ENCODE measurements at regions not wholly inside any gene's neighbourhood (a gene's known extent, or its start where the extent isn't known, plus 50 kb on each side); places are given as distances from the start of the nearest gene placed in this dataset.

DNA sequence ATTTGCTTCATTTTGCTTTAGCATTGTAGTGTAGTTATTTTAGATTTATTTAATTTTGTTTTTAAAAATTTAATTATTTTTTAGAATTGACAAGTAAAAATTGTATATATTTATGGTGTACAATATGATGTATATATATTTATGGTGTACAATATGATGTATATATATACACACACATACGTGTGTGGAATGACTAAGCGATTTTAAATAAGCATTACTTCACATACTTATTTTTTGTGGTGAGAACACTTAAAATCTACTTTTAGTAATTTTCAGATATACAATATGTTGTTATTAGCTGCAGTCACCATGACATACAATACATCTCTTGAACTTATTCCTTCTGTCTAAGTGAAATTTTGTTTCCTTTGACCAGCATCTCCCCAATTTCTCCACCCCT is 172.9 kb downstream of the SPRY1 start:
- no peak for TF ChIP-seq CTCF (IDR thresholded peaks at IDR 0.05; ENCODE audit: low read length)
- TF ChIP-seq EZH2 (IDR thresholded peaks at IDR 0.05; ENCODE audit: borderline replicate concordance, low read length) = no peak
- no peaks in the 10 kb centered on the region for H3K27me3 ChIP-seq (ENCODE audit: insufficient read depth, low read length)

GRCh38 chr4:123573866-123574508 is 177.4 kb downstream of the SPRY1 start:
- H3K27ac ChIP-seq (ENCODE audit: low read depth, low read length, poor library complexity, severe bottlenecking) = no peak overlapping the region
- no peaks in the 10 kb centered on the region for H4K20me1 ChIP-seq (ENCODE audit: insufficient read depth, low read length)
- H3K9me3 ChIP-seq (ENCODE audit: low read length) = no peaks in the 10 kb centered on the region
- H3K9ac ChIP-seq (ENCODE audit: low read length) = no peak overlapping the region
- H3F3A ChIP-seq (ENCODE audit: insufficient read depth, low read length) = no peaks in the 10 kb centered on the region
- H3K4me1 ChIP-seq (ENCODE audit: insufficient read depth, low read length, severe bottlenecking) = peaks cover 7% of the 10 kb centered on the region
- H3K4me2 ChIP-seq (ENCODE audit: low read length) = no peak overlapping the region
- H3K27me3 ChIP-seq (ENCODE audit: insufficient read depth, low read length) = no peaks in the 10 kb centered on the region
- H3K79me2 ChIP-seq (ENCODE audit: insufficient read depth, low read length) = no peaks in the 10 kb centered on the region
- H3K4me3 ChIP-seq (ENCODE audit: low read depth, low read length, poor library complexity, severe bottlenecking) = no peak overlapping the region
- H3K9me2 ChIP-seq (ENCODE audit: low read depth, low read length) = no peaks in the 10 kb centered on the region
- H2AFZ ChIP-seq (ENCODE audit: low read length) = no peak overlapping the region
- TF ChIP-seq EZH2 (IDR thresholded peaks at IDR 0.05; ENCODE audit: borderline replicate concordance, low read length) (no peak), CTCF (IDR thresholded peaks at IDR 0.05; ENCODE audit: low read length) (no peak)
- H3K36me3 ChIP-seq (ENCODE audit: insufficient read depth, low read length) = no peaks in the 10 kb centered on the region

More for the DNA sequence above, 172.9 kb downstream of the SPRY1 start:
- Histone ChIP-seq H3K4me3 (ENCODE audit: low read depth, low read length, poor library complexity, severe bottlenecking) (no peak overlapping the region), H3K79me2 (ENCODE audit: insufficient read depth, low read length) (no peaks in the 10 kb centered on the region), H3K27ac (ENCODE audit: low read depth, low read length, poor library complexity, severe bottlenecking) (no peak overlapping the region), H2AFZ (ENCODE audit: low read length) (no peak overlapping the region; the same call in 1 of the 2 replicates), H4K20me1 (ENCODE audit: insufficient read depth, low read length) (no peaks in the 10 kb centered on the region), H3F3A (ENCODE audit: insufficient read depth, low read length) (no peaks in the 10 kb centered on the region), H3K9me2 (ENCODE audit: low read depth, low read length) (no peaks in the 10 kb centered on the region), H3K9ac (ENCODE audit: low read length) (no peak overlapping the region), H3K4me2 (ENCODE audit: low read length) (no peak overlapping the region), H3K9me3 (ENCODE audit: low read length) (no peaks in the 10 kb centered on the region), H3K36me3 (ENCODE audit: insufficient read depth, low read length) (no peaks in the 10 kb centered on the region), H3K4me1 (ENCODE audit: insufficient read depth, low read length, severe bottlenecking) (peaks cover 11% of the 10 kb centered on the region)

DNA sequence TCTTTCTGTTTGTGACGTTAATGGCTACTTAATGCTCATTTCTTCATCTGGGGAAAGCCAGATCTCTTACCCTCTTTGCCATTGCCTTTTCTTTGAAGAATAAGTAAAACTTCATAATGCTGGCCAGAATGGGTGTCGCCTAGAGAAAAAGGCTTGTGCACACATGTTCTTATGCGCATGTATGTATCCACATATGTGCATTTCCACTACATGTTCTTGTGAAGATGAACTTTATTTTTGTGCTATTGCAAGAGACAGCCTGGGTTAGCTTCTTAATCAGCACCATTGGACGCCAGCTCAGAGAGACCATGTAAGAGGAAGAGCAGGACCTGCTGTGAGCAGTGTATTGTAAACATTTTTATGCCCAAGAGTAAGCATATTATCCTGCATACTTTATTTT is 178.7 kb downstream of the SPRY1 start:
- no peaks in the 10 kb centered on the region for H3F3A ChIP-seq (ENCODE audit: insufficient read depth, low read length)
- no peaks in the 10 kb centered on the region for H4K20me1 ChIP-seq (ENCODE audit: insufficient read depth, low read length)
- no peaks in the 10 kb centered on the region for H3K27me3 ChIP-seq (ENCODE audit: insufficient read depth, low read length)
- 0 out of 2 replicates have a peak, but pooled peaks cover 6% of the 10 kb centered on the region for H3K9me3 ChIP-seq (ENCODE audit: low read length)
- no peaks in the 10 kb centered on the region for H3K9me2 ChIP-seq (ENCODE audit: low read depth, low read length)
- no peak overlapping the region for H2AFZ ChIP-seq (ENCODE audit: low read length)
- H3K4me3 ChIP-seq (ENCODE audit: low read depth, low read length, poor library complexity, severe bottlenecking) = no peak overlapping the region
- peaks cover 7% of the 10 kb centered on the region for H3K4me1 ChIP-seq (ENCODE audit: insufficient read depth, low read length, severe bottlenecking)
- TF ChIP-seq EZH2 (IDR thresholded peaks at IDR 0.05; ENCODE audit: borderline replicate concordance, low read length) = no peak
- TF ChIP-seq CTCF (IDR thresholded peaks at IDR 0.05; ENCODE audit: low read length) = no peak
- no peaks in the 10 kb centered on the region for H3K36me3 ChIP-seq (ENCODE audit: insufficient read depth, low read length)
- H3K27ac ChIP-seq (ENCODE audit: low read depth, low read length, poor library complexity, severe bottlenecking) = no peak overlapping the region
- H3K9ac ChIP-seq (ENCODE audit: low read length) = no peak overlapping the region
- no peaks in the 10 kb centered on the region for H3K79me2 ChIP-seq (ENCODE audit: insufficient read depth, low read length)
- H3K4me2 ChIP-seq (ENCODE audit: low read length) = no peak overlapping the region
